Psoas muscle (tissue), 7 donors: ENCODE measurements at regions not wholly inside any gene's neighbourhood (a gene's known extent, or its start where the extent isn't known, plus 50 kb on each side); places are given as distances from the start of the nearest gene placed in this dataset.

Experiments used
- ATAC-seq, 4 donors: fragments of 200-7000 bp; cut with Tn5 transposase; one replicate each; pipeline ENCODE4 v1.9.1; 2020; ENCODE audit warnings: moderate library complexity in 3 of 4, mild to moderate bottlenecking in 2 of 4
- DNase-seq, 2 donors: peaks; one replicate each; pipeline ENCODE4 v3.0.0-alpha.2; 2020
- H3K27ac ChIP-seq: fragments of 200-600 bp; one replicate; pipeline ENCODE4 v1.8.0; 2022
- H3K27me3 ChIP-seq, 3 donors: fragments of 200-600 bp in 1 of 3; one replicate each; pipeline versions ENCODE4 v1.6.1 to v1.8.0; 2013 to 2022; ENCODE audit warnings: low read length in 2 of 3, mild to moderate bottlenecking in 2 of 3, moderate library complexity in 1 of 3; ENCODE audit not compliant: insufficient read depth in 3 of 3
- H3K36me3 ChIP-seq, 2 donors: fragments of 200-600 bp in 1 of 2; one replicate each; pipeline versions ENCODE4 v1.6.1 to v1.8.0; 2013 to 2022; ENCODE audit warnings: low read depth in 1 of 2, mild to moderate bottlenecking in 1 of 2, moderate library complexity in 1 of 2; ENCODE audit not compliant: insufficient read depth in 1 of 2
- H3K4me1 ChIP-seq: fragments of 200-600 bp; one replicate; pipeline ENCODE4 v1.8.0; 2022
- H3K4me3 ChIP-seq: fragments of 200-600 bp; one replicate; pipeline ENCODE4 v1.8.0; 2022; ENCODE audit warnings: mild to moderate bottlenecking
- H3K9me3 ChIP-seq: fragments of 200-600 bp; one replicate; pipeline ENCODE4 v1.8.0; 2022
- CTCF ChIP-seq: fragments of 200-600 bp; IDR thresholded peaks from one replicate; pipeline ENCODE4 v1.8.0; 2022; ENCODE audit warnings: antibody characterized with exemption
- WGBS, 3 donors: extraction: QIAGEN DNeasy Blood & Tissue Kit; methylation state at CpG; one replicate each; pipeline versions ENCODE4 v1.1.6 to v1.1.7; 2013; 5-methylcytosine and 5-hydroxymethylcytosine counted together
- intact Hi-C, 2 donors: fragments of 100-400 bp; cut with DNase I; formaldehyde crosslinking; loops; one replicate each; pipeline versions ENCODE4 v1.11.0 to v1.14.2; 2022
- donor health status: healthy with polysubstance abuse.
- donor health status: DM: no; HTN: no; CAD: no; lungs with moderate emphysema.
- donor health status: Bipolar disorder and iron deficiency.
- donor health status: healthy.
- donor health status: DM: yes; HTN: yes; CAD: no.
- donor health status: DM: no; HTN: no; CAD: no.
- donor health status: DM: yes; HTN: yes; CAD: no.

- intact Hi-C loops, result no loop called here
- Histone ChIP-seq H3K4me3 (no peak overlapping the region), H3K27ac (no peak overlapping the region), H3K27me3 (no peaks in the 10 kb centered on the region), H3K9me3 (no peaks in the 10 kb centered on the region), H3K4me1 (no peaks in the 10 kb centered on the region), H3K36me3 (no peaks in the 10 kb centered on the region)
- no peak for TF ChIP-seq CTCF
- no peak for DNase-seq
- ATAC-seq, result no peak
Observed at GRCh38 chr6:126433927-126434326, 94.0 kb downstream of the CENPW start.

- Histone ChIP-seq H3K4me1 (no peaks in the 10 kb centered on the region), H3K27me3 (no peaks in the 10 kb centered on the region), H3K4me3 (no peak overlapping the region), H3K9me3 (no peaks in the 10 kb centered on the region), H3K36me3 (no peaks in the 10 kb centered on the region), H3K27ac (no peak overlapping the region)
- DNase-seq (no peak), ATAC-seq (no peak)
- intact Hi-C loops, result no loop called here
- no peak for TF ChIP-seq CTCF
Observed at GRCh38 chr6:126437205-126437604, 97.3 kb downstream of the CENPW start.

GRCh38 chr6:126439040-126439439, 99.1 kb downstream of the CENPW start:
- no peak for TF ChIP-seq CTCF
- intact Hi-C loops, result no loop called here
- Histone ChIP-seq H3K4me3 (no peak overlapping the region), H3K27ac (no peak overlapping the region), H3K27me3 (no peaks in the 10 kb centered on the region), H3K9me3 (no peaks in the 10 kb centered on the region), H3K36me3 (no peaks in the 10 kb centered on the region), H3K4me1 (no peaks in the 10 kb centered on the region)
- ATAC-seq (no peak), DNase-seq (no peak)
- WGBS, 3 donors, result 63 to 77% (median 66%) methylated on average over 1 of the region's 1 CpG

- Histone ChIP-seq H3K4me1 (no peaks in the 10 kb centered on the region), H3K9me3 (no peaks in the 10 kb centered on the region), H3K4me3 (no peak overlapping the region), H3K27me3 (no peaks in the 10 kb centered on the region), H3K36me3 (no peaks in the 10 kb centered on the region), H3K27ac (no peak overlapping the region)
- ATAC-seq, result no peak
- 77 to 83% (median 79%) methylated on average over 2 of the region's 2 CpGs for WGBS, 3 donors
- DNase-seq, result no peak
- no peak for TF ChIP-seq CTCF
- intact Hi-C loops, result no loop called here
Observed at GRCh38 chr6:126440923-126441322, 101.0 kb downstream of the CENPW start.

- H3K27me3 ChIP-seq, result no peaks in the 10 kb centered on the region
- H3K9me3 ChIP-seq, result no peaks in the 10 kb centered on the region
- no peak overlapping the region for H3K4me3 ChIP-seq
- no peak for DNase-seq
- H3K36me3 ChIP-seq, result no peaks in the 10 kb centered on the region
- no peak for ATAC-seq
- no peak overlapping the region for H3K27ac ChIP-seq
- H3K4me1 ChIP-seq, result no peaks in the 10 kb centered on the region
- intact Hi-C loops, result no loop called here
- no peak for TF ChIP-seq CTCF
Observed at GRCh38 chr6:126444659-126445273, 104.9 kb downstream of the CENPW start.
